GM23338 (cell line): ENCODE measurements at regions not wholly inside any gene's neighbourhood (a gene's known extent, or its start where the extent isn't known, plus 50 kb on each side); places are given as distances from the start of the nearest gene placed in this dataset.
A peak's percentile ranks its signal among the peaks of the same experiment; 100 is the strongest.

Source experiments
- ATAC-seq: fragments of 200-7000 bp; cut with Tn5 transposase; 3 replicates; pipeline ENCODE4 v1.9.1; 2020
- DNase-seq: peaks from one replicate; pipeline ENCODE4 v3.0.0-alpha.2; 2015; ENCODE audit warnings: low spot score
- H2AFZ ChIP-seq: fragments of 200-600 bp; sonication (generic); 2 replicates; pipeline ENCODE4 v1.8.0; 2016; ENCODE audit warnings: antibody characterized with exemption, mild to moderate bottlenecking, moderate library complexity
- H3F3A ChIP-seq: fragments of 200-600 bp; sonication (generic); replicated peaks from 2 replicates; pipeline ENCODE4 v1.8.0; 2017; ENCODE audit warnings: antibody characterized with exemption, mixed run types, low read depth
- H3K27ac ChIP-seq: fragments of 200-600 bp; sonication (generic); 2 replicates; pipeline ENCODE4 v1.6.1; 2016; ENCODE audit warnings: low read depth
- H3K27me3 ChIP-seq: fragments of 200-600 bp; sonication (generic); 2 replicates; pipeline ENCODE4 v1.8.0; 2016; ENCODE audit warnings: mild to moderate bottlenecking, mixed run types, moderate library complexity; ENCODE audit not compliant: insufficient read depth
- H3K36me3 ChIP-seq: fragments of 200-600 bp; sonication (generic); 2 replicates; pipeline ENCODE4 v1.8.0; 2016; ENCODE audit warnings: mild to moderate bottlenecking; ENCODE audit not compliant: insufficient read depth
- H3K4me1 ChIP-seq: fragments of 200-600 bp; sonication (generic); 2 replicates; pipeline ENCODE4 v1.8.0; 2016; ENCODE audit warnings: mild to moderate bottlenecking, moderate library complexity; ENCODE audit not compliant: insufficient read depth
- H3K4me2 ChIP-seq: fragments of 200-600 bp; sonication (generic); 2 replicates; pipeline ENCODE4 v1.7.1; 2017; ENCODE audit warnings: mixed run types
- H3K4me3 ChIP-seq: fragments of 200-600 bp; sonication (generic); 2 replicates; pipeline ENCODE4 v1.6.1; 2016; ENCODE audit warnings: mixed run types
- H3K79me2 ChIP-seq: fragments of 200-600 bp; sonication (generic); replicated peaks from 2 replicates; pipeline ENCODE4 v1.8.0; 2017; ENCODE audit warnings: mild to moderate bottlenecking; ENCODE audit not compliant: insufficient read depth
- H3K9me2 ChIP-seq: fragments of 200-600 bp; sonication (generic); 2 replicates; pipeline ENCODE4 v1.8.0; 2017; ENCODE audit not compliant: insufficient read depth
- H4K20me1 ChIP-seq: fragments of 200-600 bp; sonication (generic); replicated peaks from 2 replicates; pipeline ENCODE4 v1.8.0; 2017; ENCODE audit warnings: mild to moderate bottlenecking; ENCODE audit not compliant: insufficient read depth
- H3K27ac Mint-ChIP-seq: 2 replicates; pipeline ENCODE4 v1.8.0; 2020; ENCODE audit warnings: inconsistent platforms, mild to moderate bottlenecking, moderate library complexity, mixed read lengths
- H3K27me3 Mint-ChIP-seq: 3 replicates; pipeline ENCODE4 v1.8.0; 2022; ENCODE audit warnings: low read depth, mild to moderate bottlenecking, moderate library complexity, mixed read lengths, inconsistent platforms; ENCODE audit not compliant: insufficient read depth, poor library complexity
- H3K36me3 Mint-ChIP-seq: 3 replicates; pipeline ENCODE4 v1.8.0; 2021; ENCODE audit warnings: low read depth, mild to moderate bottlenecking, inconsistent platforms, moderate library complexity, mixed read lengths
- H3K4me1 Mint-ChIP-seq: 3 replicates; pipeline ENCODE4 v1.8.0; 2020; ENCODE audit warnings: mild to moderate bottlenecking, inconsistent platforms, mixed read lengths
- H3K4me3 Mint-ChIP-seq: 3 replicates; pipeline ENCODE4 v1.8.0; 2021; ENCODE audit warnings: moderate library complexity, mild to moderate bottlenecking, inconsistent platforms, mixed read lengths
- H3K9me3 Mint-ChIP-seq: 3 replicates; pipeline ENCODE4 v1.8.0; 2020; ENCODE audit warnings: moderate library complexity, mild to moderate bottlenecking, inconsistent platforms, mixed read lengths
- CTCF ChIP-seq, 2 experiments: fragments of 200-600 bp in 1 of 2; sonication (generic) in 1 of 2; conservative IDR thresholded peaks; 2 replicates each; pipeline versions ENCODE4 v1.5.1 to v1.6.1; 2016 to 2017; ENCODE audit warnings: antibody characterized with exemption in 2 of 2, low read depth in 2 of 2, mild to moderate bottlenecking in 2 of 2, moderate library complexity in 1 of 2
- EZH2 ChIP-seq: fragments of 200-600 bp; sonication (generic); IDR thresholded peaks from one replicate; pipeline ENCODE4 v1.8.0; 2017; ENCODE audit warnings: antibody characterized with exemption, mild to moderate bottlenecking, low read depth; ENCODE audit not compliant: unreplicated experiment
- EZH2phosphoT487 ChIP-seq: fragments of 200-600 bp; sonication (generic); IDR thresholded peaks from one replicate; pipeline ENCODE4 v1.8.1; 2018; ENCODE audit warnings: antibody characterized with exemption; ENCODE audit not compliant: unreplicated experiment
- REST ChIP-seq: IDR thresholded peaks from one replicate; pipeline ENCODE4 v1.6.1; 2018; ENCODE audit warnings: antibody characterized with exemption; ENCODE audit not compliant: unreplicated experiment
- STAT1 ChIP-seq: IDR thresholded peaks from one replicate; pipeline ENCODE4 v1.6.1; 2016; ENCODE audit warnings: antibody characterized with exemption; ENCODE audit not compliant: unreplicated experiment
- ZNF114 ChIP-seq: fragments of 250-450 bp; sonication (Bioruptor Pico); IDR thresholded peaks from 2 replicates; pipeline ENCODE4 v1.5.0; 2020; ENCODE audit warnings: mild to moderate bottlenecking, moderate library complexity
- ZNF331 ChIP-seq: fragments of 250-450 bp; sonication (Bioruptor Pico); IDR thresholded peaks from 2 replicates; pipeline ENCODE4 v1.5.0; 2020; ENCODE audit warnings: low read depth, mild to moderate bottlenecking, moderate library complexity
- ZNF462 ChIP-seq: fragments of 250-450 bp; sonication (Bioruptor Pico); IDR thresholded peaks from 2 replicates; pipeline ENCODE4 v1.5.0; 2020; ENCODE audit warnings: mild to moderate bottlenecking, moderate library complexity

GRCh38 chr2:18976168-18976961 lies 382.1 kb downstream of the OSR1 start:
- Mint-ChIP-seq H3K27me3 (peaks cover 3% of the 10 kb centered on the region), H3K9me3 (no peaks in the 10 kb centered on the region), H3K27ac (peak overlapping the region; percentile 66; the same call in 1 of the 2 replicates), H3K4me3 (no peak overlapping the region), H3K4me1 (peaks cover 25% of the 10 kb centered on the region), H3K36me3 (no peaks in the 10 kb centered on the region)
- H4K20me1 ChIP-seq = no peaks in the 10 kb centered on the region
- H3K27ac ChIP-seq = no peak overlapping the region
- no peak overlapping the region for H2AFZ ChIP-seq
- H3K9me2 ChIP-seq = no peaks in the 10 kb centered on the region
- ATAC-seq = no peak
- DNase-seq = no peak
- no peak overlapping the region for H3K4me2 ChIP-seq
- H3K4me1 ChIP-seq = no peaks in the 10 kb centered on the region
- H3F3A ChIP-seq = no peaks in the 10 kb centered on the region
- TF ChIP-seq EZH2 (no peak), CTCF (conservative IDR thresholded peaks at IDR 0.05; ENCODE audit: low read depth in 2 of 2) (no peak)
- H3K4me3 ChIP-seq = no peak overlapping the region
- no peaks in the 10 kb centered on the region for H3K27me3 ChIP-seq
- no peaks in the 10 kb centered on the region for H3K79me2 ChIP-seq
- H3K36me3 ChIP-seq = no peaks in the 10 kb centered on the region

- no peaks in the 10 kb centered on the region for H3K9me3 Mint-ChIP-seq
- ATAC-seq (no peak; the same call in 2 of the 3 replicates), DNase-seq (no peak)
- no peaks in the 10 kb centered on the region for H3K36me3 Mint-ChIP-seq
- peaks cover 22% of the 10 kb centered on the region for H3K4me1 Mint-ChIP-seq
- H3K4me3 Mint-ChIP-seq = no peak overlapping the region
- Histone ChIP-seq H3F3A (no peaks in the 10 kb centered on the region), H3K79me2 (no peaks in the 10 kb centered on the region), H3K4me2 (no peak overlapping the region), H3K9me2 (no peaks in the 10 kb centered on the region; the same call in 1 of the 2 replicates), H3K4me1 (no peaks in the 10 kb centered on the region), H3K27me3 (no peaks in the 10 kb centered on the region), H2AFZ (no peak overlapping the region), H3K36me3 (no peaks in the 10 kb centered on the region), H3K4me3 (no peak overlapping the region), H3K27ac (no peak overlapping the region), H4K20me1 (no peaks in the 10 kb centered on the region)
- H3K27ac Mint-ChIP-seq = no peak overlapping the region
- peaks cover 3% of the 10 kb centered on the region for H3K27me3 Mint-ChIP-seq
- TF ChIP-seq STAT1 (no peak), ZNF331 (CRISPR knock-in tag) (no peak), REST (no peak), ZNF462 (CRISPR knock-in tag) (no peak), EZH2phosphoT487 (no peak), ZNF114 (no peak)
Measured at GRCh38 chr2:18975506-18976167, 382.8 kb downstream of the OSR1 start.
